ENCODE measurements at regions not wholly inside any gene's neighbourhood (a gene's known extent, or its start where the extent isn't known, plus 50 kb on each side); places are given as distances from the start of the nearest gene placed in this dataset.

- DNase-seq: no peak
These were observed 208.2 kb upstream of the MYOCD start for GRCh38 chr17:12457493-12457892.

DNA sequence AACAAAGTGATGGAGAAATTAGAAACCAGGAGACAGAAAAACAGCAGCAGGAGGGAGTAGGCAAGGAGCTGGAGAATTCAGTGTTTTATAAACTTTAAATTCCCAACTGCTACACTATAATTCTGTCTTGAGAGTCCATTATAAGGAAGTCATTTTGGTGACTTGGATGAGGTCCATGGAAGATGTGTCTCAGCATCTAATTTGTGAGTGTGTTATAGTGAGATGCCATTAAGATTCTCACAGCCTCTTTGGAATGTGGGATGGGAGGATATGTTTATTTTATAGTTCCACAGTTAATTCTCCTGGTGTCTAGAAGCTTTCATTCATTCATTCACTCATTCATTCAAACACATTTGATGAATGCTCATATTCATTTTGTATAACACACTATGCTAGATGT, 206.0 kb upstream of the MYOCD start:
- no peak for DNase-seq

DNA sequence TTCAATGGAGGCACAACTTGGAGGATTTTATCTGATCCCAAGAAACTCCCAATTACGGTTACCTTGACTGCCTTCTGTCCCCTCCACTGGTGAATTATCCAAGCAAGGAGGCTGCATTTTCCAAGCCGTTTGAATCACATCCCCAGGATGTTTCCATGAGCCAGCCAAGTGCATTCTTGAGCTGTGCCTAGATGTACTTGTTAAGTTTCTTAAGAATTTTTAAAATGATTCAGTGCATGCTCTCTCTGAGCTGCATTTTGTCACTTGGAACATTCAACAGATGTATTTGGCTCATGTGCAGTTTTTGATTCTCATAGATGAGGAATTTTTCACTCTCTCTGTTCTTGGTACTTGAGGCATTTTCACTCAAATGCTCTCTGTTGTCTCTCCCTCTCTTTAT, 202.6 kb upstream of the MYOCD start:
- no peak for DNase-seq

GRCh38 chr17:12472252-12473173, 193.2 kb upstream of the MYOCD start:
- no peak for DNase-seq

DNA sequence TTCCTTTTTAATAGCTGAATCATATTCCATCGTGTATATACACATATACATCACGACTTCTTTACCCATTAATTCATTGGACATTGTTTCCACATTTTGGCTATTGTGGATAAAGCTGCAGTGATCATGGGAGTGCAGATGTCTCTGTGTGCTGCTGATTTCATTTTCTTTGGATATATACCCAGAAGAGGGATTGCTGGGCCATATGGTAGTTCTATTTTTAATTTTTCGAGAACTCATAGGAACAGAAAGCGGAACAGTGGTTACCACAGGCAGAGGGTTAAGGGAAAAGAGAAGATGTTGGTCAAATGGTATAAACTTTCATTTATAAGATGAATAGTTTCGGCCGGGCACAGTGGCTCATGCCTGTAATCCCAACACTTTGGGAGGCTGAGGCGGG, 187.4 kb upstream of the MYOCD start:
- DNase-seq: no peak

GRCh38 chr17:12485361-12485906, 180.3 kb upstream of the MYOCD start:
- no peak for DNase-seq

DNA sequence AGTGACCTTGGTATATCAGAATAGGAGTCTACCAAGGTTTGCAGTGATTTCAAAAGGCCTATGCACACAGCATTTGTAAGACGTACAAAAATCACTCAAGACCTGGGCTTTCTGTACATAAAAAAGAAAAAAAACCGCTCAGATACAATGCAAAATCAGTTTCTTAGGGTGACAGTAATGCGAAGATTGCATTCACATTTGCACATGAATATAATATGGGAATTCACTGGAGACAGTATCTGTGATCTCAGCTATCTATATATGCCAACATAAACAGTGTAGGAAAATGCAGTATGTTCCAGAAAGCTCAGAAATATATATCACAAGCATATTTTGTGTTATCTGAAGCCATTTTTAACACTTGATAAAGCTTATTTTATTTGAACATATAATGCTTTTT, 176.4 kb upstream of the MYOCD start:
- no peak for DNase-seq

- no peak for DNase-seq
These were observed 173.2 kb upstream of the MYOCD start for GRCh38 chr17:12492450-12492849.

GRCh38 chr17:12505866-12506265, 159.8 kb upstream of the MYOCD start:
- DNase-seq: no peak

DNA sequence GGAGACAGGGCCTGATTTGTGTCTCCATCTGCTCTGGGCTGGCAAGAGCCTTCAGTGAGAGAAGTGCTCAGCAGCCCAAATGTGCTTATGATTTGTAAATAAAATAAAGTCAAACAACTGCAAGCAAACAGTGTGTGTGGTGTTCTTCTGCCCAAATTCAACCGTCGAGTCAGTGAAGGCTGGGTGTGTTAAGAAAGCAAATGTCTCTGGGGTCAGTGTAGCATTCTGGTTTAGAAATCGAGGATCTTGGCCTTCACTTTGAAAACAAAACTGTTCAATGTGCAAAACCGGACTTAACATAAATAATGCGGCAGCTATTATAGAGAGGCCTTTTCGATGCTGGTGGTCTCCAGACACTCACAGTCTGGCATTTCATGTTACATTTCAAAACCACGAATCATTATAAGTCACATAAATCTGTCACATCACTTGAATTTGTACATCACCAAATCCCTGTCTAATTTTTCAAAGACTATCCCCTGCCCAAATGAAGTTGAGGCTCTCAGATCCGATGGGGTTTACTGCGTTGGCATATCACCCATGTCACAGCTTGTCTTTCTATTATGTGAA, 158.6 kb upstream of the MYOCD start:
- no peak for DNase-seq

DNA sequence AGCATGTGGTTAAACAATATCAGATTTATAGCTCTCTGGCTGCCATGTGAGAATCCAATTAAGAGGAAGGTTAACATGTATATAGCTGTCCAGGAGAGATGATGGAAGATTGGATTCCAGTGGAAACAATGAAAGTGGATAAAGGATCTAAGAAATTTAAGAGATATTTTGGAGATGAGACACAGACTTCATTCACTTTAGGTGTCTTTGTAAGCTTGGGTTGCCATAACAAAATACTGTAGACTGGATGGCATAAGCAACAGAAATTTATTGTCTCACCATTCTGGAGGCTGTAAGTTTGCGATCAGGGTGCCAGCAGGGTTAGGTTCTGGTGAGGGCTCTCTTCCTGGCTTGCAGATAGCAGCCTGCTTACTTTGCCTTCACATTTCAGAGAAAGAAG, 155.9 kb upstream of the MYOCD start:
- DNase-seq: no peak

- DNase-seq: no peak
These were observed 155.2 kb upstream of the MYOCD start for GRCh38 chr17:12510535-12510934.

- no peak for DNase-seq
These were observed 152.9 kb upstream of the MYOCD start for GRCh38 chr17:12512694-12513355.

DNA sequence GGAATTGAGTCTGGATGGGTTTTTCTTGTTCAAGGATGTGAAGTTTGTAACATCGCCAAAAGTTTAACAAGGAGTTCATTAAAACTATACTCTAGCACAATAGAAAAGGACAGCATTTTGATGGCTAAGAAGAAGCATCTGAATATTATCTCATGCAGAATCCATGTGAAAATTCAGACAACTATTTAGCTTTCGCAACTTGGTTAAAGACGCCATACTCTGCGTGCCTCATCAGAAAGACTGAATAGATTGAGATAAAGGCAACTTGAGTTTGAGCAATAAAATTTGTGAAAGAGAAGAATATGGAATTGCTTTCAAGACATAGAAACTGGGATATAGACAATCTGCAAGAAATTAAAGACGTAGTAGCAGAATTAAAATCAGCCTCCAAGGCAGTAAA, 151.1 kb upstream of the MYOCD start:
- no peak for DNase-seq

GRCh38 chr17:12519956-12520594, 145.6 kb upstream of the MYOCD start:
- no peak for DNase-seq

DNA sequence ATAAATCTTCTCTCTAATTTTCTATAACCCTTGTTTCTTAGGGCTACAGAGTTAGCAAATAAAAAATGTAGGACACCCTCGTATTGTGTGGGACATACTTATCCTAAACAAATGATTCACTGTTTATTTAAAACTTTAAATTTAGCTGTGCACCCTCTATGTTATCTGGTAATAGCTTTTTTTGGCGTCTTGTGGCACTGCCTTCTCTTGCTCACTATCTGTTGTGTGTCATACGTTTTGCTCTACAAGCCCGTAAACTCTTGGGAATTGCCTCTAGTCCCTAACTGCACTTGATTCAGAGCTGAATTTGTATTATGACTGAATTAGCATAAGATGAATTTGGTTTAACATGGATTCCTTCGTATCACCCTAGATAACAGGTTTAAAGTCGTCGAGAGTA, 144.3 kb upstream of the MYOCD start:
- no peak for DNase-seq

DNA sequence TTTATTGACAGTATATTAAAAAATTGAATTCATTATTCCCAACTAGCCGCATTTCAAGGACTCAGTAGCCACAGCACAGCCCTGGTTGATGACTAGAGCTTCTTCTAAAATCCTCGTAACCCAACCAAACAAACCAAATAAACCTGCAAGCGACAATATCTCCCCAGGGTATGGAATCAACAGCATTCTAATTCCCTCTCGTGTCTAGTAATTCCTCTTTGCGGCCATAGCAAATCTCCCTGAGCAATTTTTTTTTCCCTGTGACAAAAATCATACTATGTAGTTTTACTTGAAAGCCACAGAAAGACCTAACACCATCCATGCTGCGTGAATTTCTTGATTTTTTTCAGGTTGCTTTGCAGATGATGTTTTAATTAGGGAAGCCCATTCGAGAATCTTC, 143.4 kb upstream of the MYOCD start:
- no peak for DNase-seq

DNA sequence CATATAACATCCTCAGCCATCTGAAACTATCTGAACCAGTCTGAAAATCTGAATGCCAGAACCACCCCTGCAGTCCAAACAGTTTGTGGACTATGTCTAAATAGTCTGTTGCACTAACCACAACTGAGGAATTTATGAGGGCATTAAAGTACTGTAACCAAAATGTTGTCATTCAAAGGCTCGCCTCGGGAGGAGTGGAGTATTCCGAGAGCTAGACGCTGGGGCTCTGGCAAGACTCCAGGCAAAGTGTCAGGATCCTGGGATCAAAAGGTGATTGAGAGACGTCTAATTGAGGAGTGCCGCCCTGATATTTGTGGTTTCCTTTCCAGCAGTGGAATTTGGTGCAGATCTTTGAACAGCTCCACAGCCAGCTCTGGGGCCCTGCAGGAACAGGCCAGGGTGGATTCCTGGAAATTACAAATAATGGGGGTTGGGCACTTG, 142.9 kb upstream of the MYOCD start:
- DNase-seq: no peak

GRCh38 chr17:12523244-12523643, 142.4 kb upstream of the MYOCD start:
- no peak for DNase-seq

GRCh38 chr17:12528036-12528435, 137.7 kb upstream of the MYOCD start:
- no peak for DNase-seq

- DNase-seq: no peak
These were observed 135.5 kb upstream of the MYOCD start for GRCh38 chr17:12530161-12530560.

DNA sequence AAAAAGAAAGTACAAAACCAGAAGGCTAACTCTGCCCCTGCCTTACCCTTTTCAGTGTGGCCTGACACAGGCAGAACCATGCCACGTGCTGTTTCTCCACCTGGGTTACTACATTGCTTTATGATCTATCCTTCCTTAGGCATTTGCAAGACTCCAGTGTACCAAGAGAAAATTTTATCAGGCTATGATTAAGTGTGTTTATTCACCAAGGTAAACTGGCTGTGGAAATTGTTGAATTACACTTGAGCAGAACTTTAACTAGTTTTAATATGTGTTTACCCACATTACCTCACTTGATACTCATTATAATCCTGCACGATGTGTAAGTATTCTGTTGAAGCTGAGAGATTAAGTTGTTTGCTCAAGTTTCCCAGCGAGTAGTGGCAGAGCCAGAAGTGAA, 129.7 kb upstream of the MYOCD start:
- no peak for DNase-seq

DNA sequence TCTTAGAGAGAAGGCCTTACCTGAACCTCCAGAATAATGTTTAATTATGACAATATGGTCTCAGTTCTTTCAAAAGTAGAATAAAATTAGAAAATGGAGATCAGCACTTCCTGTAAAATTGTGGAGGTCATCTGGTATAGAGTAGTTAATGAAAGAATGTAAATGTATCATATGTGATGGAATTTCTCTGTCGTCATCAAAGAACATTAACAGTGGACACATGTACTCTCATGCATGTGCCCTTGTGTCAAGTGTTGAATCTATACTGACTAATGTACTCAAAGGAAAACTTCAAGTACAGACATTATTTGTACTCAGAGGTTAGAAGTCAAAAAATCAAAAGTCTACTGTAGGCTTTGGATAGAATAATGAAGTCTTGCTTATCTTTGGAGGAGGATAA, 129.2 kb upstream of the MYOCD start:
- DNase-seq: no peak
